ENCODE measurements at regions not wholly inside any gene's neighbourhood (a gene's known extent, or its start where the extent isn't known, plus 50 kb on each side); places are given as distances from the start of the nearest gene placed in this dataset.

GRCh38 chr4:173839865-173840264 is 309.8 kb upstream of the HAND2 start:
- H3K27ac ChIP-seq (ENCODE audit: insufficient read length, low read depth, low read length) = no peak overlapping the region
- H3K18ac ChIP-seq (ENCODE audit: insufficient read length, low read depth, low read length) = no peak overlapping the region
- no peak overlapping the region for H4K8ac ChIP-seq (replicated peaks; ENCODE audit: insufficient read length, low read depth, low read length)
- no peak overlapping the region for H3K4ac ChIP-seq (ENCODE audit: low read depth, low read length)
- Mint-ChIP-seq H3K27me3 (ENCODE audit: low read depth) (peaks cover 4% of the 10 kb centered on the region; the same call in 1 of the 2 replicates), H3K9me3 (peaks cover 13 to 15% of the 10 kb centered on the region in 2 experiments), H3K4me3 (no peak overlapping the region), H3K4me1 (peaks cover 15 to 16% of the 10 kb centered on the region in 2 experiments), H3K36me3 (ENCODE audit: insufficient read depth in 1 of 3, low read depth in 3 of 3) (peaks cover 5 to 13% (median 10%) of the 10 kb centered on the region in 3 experiments), H3K27ac (no peak overlapping the region)
- no peaks in the 10 kb centered on the region for H3K79me1 ChIP-seq (ENCODE audit: insufficient read depth, low read depth, low read length, poor library complexity, severe bottlenecking)
- H2BK15ac ChIP-seq (ENCODE audit: low read depth, low read length) = no peak overlapping the region
- no peak for TF ChIP-seq CTCF (conservative IDR thresholded peaks at IDR 0.05)
- no peaks in the 10 kb centered on the region for H3K23me2 ChIP-seq (ENCODE audit: insufficient read length, low read depth, low read length, poor library complexity, severe bottlenecking)
- H3K27me3 ChIP-seq (ENCODE audit: insufficient read depth, low read length) = no peaks in the 10 kb centered on the region
- H3K9me3 ChIP-seq (ENCODE audit: control insufficient read depth, low read depth, low read length) = no peaks in the 10 kb centered on the region
- no peak overlapping the region for H3K56ac ChIP-seq (ENCODE audit: insufficient read length, low read depth, low read length)
- H2AK5ac ChIP-seq (ENCODE audit: insufficient read length, low read length) = no peak overlapping the region
- no peak overlapping the region for H4K5ac ChIP-seq (ENCODE audit: insufficient read length, low read depth, low read length)
- no peaks in the 10 kb centered on the region for H3K4me1 ChIP-seq (ENCODE audit: insufficient read depth, low read length)
- H2AFZ ChIP-seq (ENCODE audit: low read length) = no peak overlapping the region
- H2BK20ac ChIP-seq (ENCODE audit: low read depth, low read length, poor library complexity, severe bottlenecking) = no peak overlapping the region
- no peaks in the 10 kb centered on the region for H4K20me1 ChIP-seq (ENCODE audit: control insufficient read depth, insufficient read depth, insufficient read length)
- no peak overlapping the region for H3T11ph ChIP-seq (ENCODE audit: low read length)
- no peak overlapping the region for H3K14ac ChIP-seq (ENCODE audit: insufficient read depth, low read length)
- H2BK12ac ChIP-seq (ENCODE audit: insufficient read length, low read depth, low read length) = no peak overlapping the region
- no peak overlapping the region for H4K91ac ChIP-seq (ENCODE audit: insufficient read length, low read depth, low read length)
- no peak for DNase-seq
- H2BK5ac ChIP-seq (ENCODE audit: insufficient read length, low read length) = no peak overlapping the region
- no peak overlapping the region for H3K9ac ChIP-seq (ENCODE audit: extremely low read depth, insufficient read length, low read length)
- no peak overlapping the region for H3K23ac ChIP-seq (ENCODE audit: insufficient read length, low read depth, low read length)
- no CpG with 5 or more reads among the region's 3 CpGs for WGBS (ENCODE audit: extremely low coverage, insufficient read length, low lambda C conversion rate)
- H2BK120ac ChIP-seq (ENCODE audit: low read depth, low read length, poor library complexity, severe bottlenecking) = no peak overlapping the region
- no peaks in the 10 kb centered on the region for H3K79me2 ChIP-seq (ENCODE audit: insufficient read depth, low read length)
- no peak overlapping the region for H3K4me2 ChIP-seq (ENCODE audit: insufficient read depth, insufficient read length, low read length)
